Aorta (tissue), 5 donors: ENCODE measurements at regions not wholly inside any gene's neighbourhood (a gene's known extent, or its start where the extent isn't known, plus 50 kb on each side); places are given as distances from the start of the nearest gene placed in this dataset.
A peak's percentile ranks its signal among the peaks of the same experiment; 100 is the strongest.
"Not testable (repeated sequence)": the region's sequence is repeated elsewhere in the genome, so short reads cannot be mapped to it uniquely, and the experiment has no call there.

Experiments
- ATAC-seq: fragments of 200-7000 bp; cut with Tn5 transposase; one replicate; pipeline ENCODE4 v1.9.1; 2022; ENCODE audit warnings: moderate library complexity; ENCODE audit not compliant: low FRiP score
- DNase-seq, 2 donors: peaks; one replicate each; pipeline ENCODE4 v3.0.0-alpha.2; 2020
- H3K27ac ChIP-seq, 2 donors: one replicate each; pipeline ENCODE4 v1.5.1; 2013; ENCODE audit warnings: low read length in 2 of 2, mild to moderate bottlenecking in 2 of 2, moderate library complexity in 2 of 2, control low read depth in 1 of 2, inconsistent platforms in 1 of 2, low read depth in 1 of 2
- H3K27me3 ChIP-seq, 2 donors: one replicate each; pipeline ENCODE4 v1.6.1; 2013; ENCODE audit warnings: control low read depth in 1 of 2, low read length in 1 of 2, mild to moderate bottlenecking in 1 of 2, moderate library complexity in 1 of 2; ENCODE audit not compliant: insufficient read depth in 2 of 2, control insufficient read depth in 1 of 2
- H3K36me3 ChIP-seq, 2 donors: one replicate each; pipeline ENCODE4 v1.6.1; 2013; ENCODE audit warnings: control low read depth in 1 of 2, low read length in 1 of 2, mild to moderate bottlenecking in 1 of 2; ENCODE audit not compliant: insufficient read depth in 2 of 2, control insufficient read depth in 1 of 2
- H3K4me1 ChIP-seq, 2 donors: one replicate each; pipeline ENCODE4 v1.6.1; 2013; ENCODE audit warnings: low read length in 2 of 2, control low read depth in 1 of 2, mild to moderate bottlenecking in 1 of 2, moderate library complexity in 1 of 2; ENCODE audit not compliant: insufficient read depth in 2 of 2, control insufficient read depth in 1 of 2
- H3K4me3 ChIP-seq, 2 donors: one replicate each; pipeline ENCODE4 v1.5.1; 2013; ENCODE audit warnings: low read length in 2 of 2, control low read depth in 1 of 2, mild to moderate bottlenecking in 1 of 2
- H3K9me3 ChIP-seq: one replicate; pipeline ENCODE4 v1.6.1; 2013; ENCODE audit warnings: mild to moderate bottlenecking, low read length; ENCODE audit not compliant: control insufficient read depth
- WGBS, 2 donors: extraction: QIAGEN DNeasy Blood & Tissue Kit; methylation state at CpG; one replicate each; pipeline ENCODE4 v1.1.7; 2013; 5-methylcytosine and 5-hydroxymethylcytosine counted together
- intact Hi-C, 2 donors: fragments of 100-400 bp; cut with DNase I; formaldehyde crosslinking; loops; one replicate each; pipeline versions ENCODE4 v1.14.2 to v1.15.0; 2022
- donor health status: healthy with polysubstance abuse.
- donor health status: Bipolar disorder and iron deficiency.
- donor health status: DM: no; HTN: no; CAD: no.
- donor health status: DM: no; HTN: no; CAD: no.
- donor health status: DM: yes; HTN: yes; CAD: no.

- Histone ChIP-seq H3K36me3 (no peaks in the 10 kb centered on the region), H3K4me1 (no peaks in the 10 kb centered on the region), H3K9me3 (no peaks in the 10 kb centered on the region), H3K27me3 (no peaks in the 10 kb centered on the region), H3K27ac (no peak overlapping the region), H3K4me3 (no peak overlapping the region)
- 92 to 99% methylated on average over 5 of the region's 5 CpGs for WGBS, 2 donors
- ATAC-seq (no peak), DNase-seq (no peak)
- intact Hi-C loops = no loop called here
These were observed 261.6 kb downstream of the MDFIC start for GRCh38 chr7:115183431-115184057.

GRCh38 chr7:115178835-115179234 is 256.9 kb downstream of the MDFIC start:
- no peaks in the 10 kb centered on the region for H3K27me3 ChIP-seq
- WGBS, 2 donors = 8 to 9% methylated on average over 2 of the region's 2 CpGs
- intact Hi-C loops = no loop called here
- ATAC-seq (no peak), DNase-seq (no peak)
- H3K4me1 ChIP-seq = no peaks in the 10 kb centered on the region
- no peaks in the 10 kb centered on the region for H3K9me3 ChIP-seq
- H3K4me3 ChIP-seq = no peak overlapping the region
- H3K27ac ChIP-seq = no peak overlapping the region
- H3K36me3 ChIP-seq = no peaks in the 10 kb centered on the region

GRCh38 chr7:115177823-115178222 is 255.9 kb downstream of the MDFIC start:
- 89 to 91% methylated on average over 3 of the region's 3 CpGs for WGBS, 2 donors
- H3K36me3 ChIP-seq = no peaks in the 10 kb centered on the region
- H3K4me3 ChIP-seq = no peak overlapping the region
- H3K27ac ChIP-seq = no peak overlapping the region
- ATAC-seq (no peak), DNase-seq (no peak)
- intact Hi-C loops = no loop called here
- H3K27me3 ChIP-seq = no peaks in the 10 kb centered on the region
- H3K4me1 ChIP-seq = no peaks in the 10 kb centered on the region
- H3K9me3 ChIP-seq = no peaks in the 10 kb centered on the region

GRCh38 chr7:115177103-115177502 is 255.2 kb downstream of the MDFIC start:
- H3K36me3 ChIP-seq = no peaks in the 10 kb centered on the region

GRCh38 chr7:115172397-115172796 is 250.5 kb downstream of the MDFIC start:
- DNase-seq, H3K27ac ChIP-seq, intact Hi-C loops, H3K4me3 ChIP-seq, H3K27me3 ChIP-seq, ATAC-seq, H3K4me1 ChIP-seq, H3K9me3 ChIP-seq, H3K36me3 ChIP-seq: not testable (repeated sequence)
- 92 to 95% methylated on average over 6 of the region's 8 CpGs for WGBS, 2 donors

More at GRCh38 chr7:115177103-115177502, 255.2 kb downstream of the MDFIC start:
- Histone ChIP-seq H3K4me1 (no peaks in the 10 kb centered on the region), H3K27ac (no peak overlapping the region), H3K9me3 (no peaks in the 10 kb centered on the region), H3K27me3 (no peaks in the 10 kb centered on the region), H3K4me3 (no peak overlapping the region)
- 53 to 72% methylated on average over 1 of the region's 1 CpG for WGBS, 2 donors
- ATAC-seq (no peak), DNase-seq (no peak)
- intact Hi-C loops = no loop called here

GRCh38 chr7:115153769-115154477 is 232.0 kb downstream of the MDFIC start:
- no peak overlapping the region for H3K4me3 ChIP-seq

GRCh38 chr7:115153176-115153575 is 231.3 kb downstream of the MDFIC start:
- no peak overlapping the region for H3K27ac ChIP-seq
- H3K4me3 ChIP-seq = no peak overlapping the region
- DNase-seq = no peak
- H3K27me3 ChIP-seq = no peaks in the 10 kb centered on the region
- H3K36me3 ChIP-seq = no peaks in the 10 kb centered on the region
- no peak for ATAC-seq
- H3K9me3 ChIP-seq = no peaks in the 10 kb centered on the region
- no peaks in the 10 kb centered on the region for H3K4me1 ChIP-seq
- 90 to 92% methylated on average over 3 of the region's 3 CpGs for WGBS, 2 donors
- intact Hi-C loops = no loop called here

More at GRCh38 chr7:115153769-115154477, 232.0 kb downstream of the MDFIC start:
- no peaks in the 10 kb centered on the region for H3K9me3 ChIP-seq
- H3K4me1 ChIP-seq = no peaks in the 10 kb centered on the region
- no peaks in the 10 kb centered on the region for H3K27me3 ChIP-seq
- intact Hi-C loops = no loop called here
- WGBS, 2 donors = 70 to 79% methylated on average over 4 of the region's 4 CpGs
- DNase-seq (no peak), ATAC-seq (no peak)
- H3K27ac ChIP-seq = no peak overlapping the region
- no peaks in the 10 kb centered on the region for H3K36me3 ChIP-seq

GRCh38 chr7:115146148-115146547 is 224.3 kb downstream of the MDFIC start:
- ATAC-seq (no peak), DNase-seq (no peak)
- no peaks in the 10 kb centered on the region for H3K27me3 ChIP-seq
- intact Hi-C loops = no loop called here
- no peak overlapping the region for H3K4me3 ChIP-seq
- H3K9me3 ChIP-seq = no peaks in the 10 kb centered on the region
- no peak overlapping the region for H3K27ac ChIP-seq
- H3K4me1 ChIP-seq = no peaks in the 10 kb centered on the region
- WGBS, 2 donors = 87 to 95% methylated on average over 3 of the region's 3 CpGs
- no peaks in the 10 kb centered on the region for H3K36me3 ChIP-seq

GRCh38 chr7:115145512-115145911 is 223.6 kb downstream of the MDFIC start:
- WGBS, 2 donors = 15 to 20% methylated on average over 2 of the region's 2 CpGs
- Histone ChIP-seq H3K9me3 (no peaks in the 10 kb centered on the region), H3K36me3 (no peaks in the 10 kb centered on the region), H3K4me1 (no peaks in the 10 kb centered on the region), H3K4me3 (no peak overlapping the region), H3K27me3 (no peaks in the 10 kb centered on the region), H3K27ac (no peak overlapping the region)
- intact Hi-C loops = no loop called here
- peak; percentile 44 for ATAC-seq
- no peak for DNase-seq
